ENCODE measurements at regions not wholly inside any gene's neighbourhood (a gene's known extent, or its start where the extent isn't known, plus 50 kb on each side); places are given as distances from the start of the nearest gene placed in this dataset.

- TF ChIP-seq CTCF (conservative IDR thresholded peaks at IDR 0.05; ENCODE audit: low read depth, low read length): no peak
- no peak for TF ChIP-seq EZH2phosphoT487 (IDR thresholded peaks at IDR 0.05; ENCODE audit: borderline replicate concordance, low read length)
- TF ChIP-seq EZH2 (IDR thresholded peaks at IDR 0.05; ENCODE audit: low read length, unreplicated experiment): no peak
Measured at GRCh38 chr1:178609015-178609414, 96.1 kb downstream of the TEX35 start.
